ENCODE measurements at regions not wholly inside any gene's neighbourhood (a gene's known extent, or its start where the extent isn't known, plus 50 kb on each side); places are given as distances from the start of the nearest gene placed in this dataset.
"Not testable (repeated sequence)": the region's sequence is repeated elsewhere in the genome, so short reads cannot be mapped to it uniquely, and the experiment has no call there.

DNA sequence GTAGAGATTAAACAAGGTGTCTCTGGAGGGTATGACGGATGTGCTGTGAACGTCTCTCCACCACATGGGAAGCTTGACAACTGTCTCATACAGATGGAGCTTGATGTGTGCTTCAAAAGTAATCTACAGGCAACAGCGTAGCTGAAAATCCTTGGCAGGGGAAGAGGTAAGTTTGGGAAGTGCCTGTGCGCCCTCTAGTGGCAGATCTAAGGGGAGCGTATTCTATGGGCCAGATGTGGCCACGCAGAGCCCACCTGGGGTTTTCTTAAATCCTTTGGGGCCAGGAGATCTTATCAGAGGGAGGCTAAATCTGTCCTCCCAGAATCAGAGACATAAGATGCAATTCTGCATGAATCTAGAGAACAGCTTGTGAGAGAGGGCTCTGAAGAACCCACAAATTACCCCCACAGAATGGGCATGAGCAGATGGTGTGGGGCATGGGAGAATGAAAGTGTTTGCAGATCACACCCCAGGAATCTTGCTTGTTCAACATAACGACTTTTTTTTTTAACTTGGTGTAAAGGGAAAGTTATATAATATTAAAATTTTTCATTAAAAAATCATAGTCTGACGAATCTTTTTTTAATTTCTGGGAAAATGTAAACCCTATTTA is 91.2 kb upstream of the MPP7 start:
- DNase-seq, result peak; percentile 36

- no peak for DNase-seq
Measured at GRCh38 chr10:28396331-28396730, 93.5 kb upstream of the MPP7 start.

DNA sequence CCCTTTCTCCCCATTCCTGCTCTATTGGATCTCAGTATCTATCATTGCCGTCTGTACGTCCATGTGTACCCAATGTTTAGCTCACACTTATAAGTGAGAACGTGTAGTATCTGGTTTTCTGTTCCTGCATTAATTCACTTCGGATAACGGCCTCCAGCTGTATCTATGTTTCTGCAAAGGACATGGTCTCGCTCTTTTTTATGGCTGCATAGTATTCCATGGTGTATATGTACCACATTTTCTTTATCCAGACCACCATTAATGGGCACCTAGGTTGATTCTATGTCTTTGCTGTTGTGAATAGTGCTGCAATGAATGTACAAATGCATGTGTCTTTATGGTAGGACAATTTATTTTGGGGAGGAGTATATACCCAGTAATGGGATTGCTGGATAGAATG is 94.4 kb upstream of the MPP7 start:
- no peak for DNase-seq

DNA sequence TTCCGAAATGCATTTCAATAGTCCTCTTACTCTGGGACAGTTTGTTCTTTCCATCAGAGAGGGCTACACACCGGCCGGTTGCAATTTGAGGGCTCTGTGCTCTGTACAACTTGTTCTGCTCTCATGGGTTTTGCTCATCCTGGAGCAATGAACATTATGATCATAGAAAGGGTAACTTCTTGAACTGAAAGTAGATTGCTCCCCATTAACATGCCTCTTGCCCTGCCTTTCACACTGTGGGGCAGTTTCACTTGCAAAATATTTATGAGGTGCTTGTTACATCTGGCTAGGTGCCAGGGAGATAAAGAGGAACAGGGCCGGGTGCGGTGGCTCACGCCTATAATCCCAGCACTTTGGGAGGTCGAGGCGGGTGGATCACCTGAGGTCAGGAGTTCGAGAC is 97.3 kb upstream of the MPP7 start:
- no peak for DNase-seq

- no peak for DNase-seq
Measured at GRCh38 chr10:28400681-28401080, 97.8 kb upstream of the MPP7 start.

DNA sequence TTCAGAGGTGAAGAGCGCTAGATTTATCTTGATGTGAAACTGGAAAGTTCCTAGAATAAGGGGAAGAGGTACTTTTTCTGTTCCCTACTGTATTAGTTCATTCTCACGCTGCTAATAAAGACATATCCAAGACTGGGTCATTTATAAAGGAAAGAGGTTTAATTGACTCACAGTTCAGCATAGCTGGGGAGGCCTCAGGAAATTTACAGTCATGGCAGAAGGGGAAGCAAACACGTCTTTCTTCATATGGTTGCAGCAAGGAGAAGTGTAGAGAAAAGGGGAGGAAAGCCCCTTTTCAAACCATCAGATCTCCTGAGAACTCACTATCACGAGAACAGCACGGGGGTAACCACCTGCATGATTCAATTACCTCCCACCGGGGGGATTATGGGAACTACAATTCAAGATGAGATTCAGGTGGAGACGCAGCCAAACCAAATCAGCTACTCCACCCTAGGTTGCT is 99.8 kb upstream of the MPP7 start:
- not testable (repeated sequence) for DNase-seq

GRCh38 chr10:28403090-28403489 is 100.2 kb upstream of the MPP7 start:
- DNase-seq, result no peak

DNA sequence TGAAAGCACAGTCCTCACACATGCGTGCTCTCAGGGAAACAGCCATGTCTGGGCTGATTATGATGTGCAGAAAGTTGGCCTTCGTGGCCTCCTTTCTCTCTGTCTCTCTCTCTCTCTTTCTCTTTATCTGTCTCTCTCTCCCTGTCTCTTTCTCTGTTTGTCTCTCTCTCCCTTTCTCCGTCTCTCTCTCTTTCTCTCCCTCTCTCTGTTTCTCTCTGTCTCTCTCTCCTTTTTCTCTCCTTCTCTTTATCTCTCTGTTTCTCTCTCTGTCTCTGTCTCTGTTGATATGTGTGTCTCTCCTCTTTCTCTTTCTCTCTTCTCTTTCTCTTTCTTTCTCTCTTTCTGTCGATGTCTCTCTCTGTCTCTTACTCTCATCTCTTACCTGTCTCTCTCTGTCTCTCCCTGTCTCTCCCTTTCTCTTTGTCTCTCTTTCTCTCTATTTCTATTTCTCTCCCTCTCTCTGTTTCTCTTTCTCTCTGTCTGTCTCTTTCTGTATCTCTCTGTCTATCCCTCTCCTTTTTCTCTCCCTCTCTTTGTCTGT is 105.4 kb upstream of the MPP7 start:
- DNase-seq, result no peak

DNA sequence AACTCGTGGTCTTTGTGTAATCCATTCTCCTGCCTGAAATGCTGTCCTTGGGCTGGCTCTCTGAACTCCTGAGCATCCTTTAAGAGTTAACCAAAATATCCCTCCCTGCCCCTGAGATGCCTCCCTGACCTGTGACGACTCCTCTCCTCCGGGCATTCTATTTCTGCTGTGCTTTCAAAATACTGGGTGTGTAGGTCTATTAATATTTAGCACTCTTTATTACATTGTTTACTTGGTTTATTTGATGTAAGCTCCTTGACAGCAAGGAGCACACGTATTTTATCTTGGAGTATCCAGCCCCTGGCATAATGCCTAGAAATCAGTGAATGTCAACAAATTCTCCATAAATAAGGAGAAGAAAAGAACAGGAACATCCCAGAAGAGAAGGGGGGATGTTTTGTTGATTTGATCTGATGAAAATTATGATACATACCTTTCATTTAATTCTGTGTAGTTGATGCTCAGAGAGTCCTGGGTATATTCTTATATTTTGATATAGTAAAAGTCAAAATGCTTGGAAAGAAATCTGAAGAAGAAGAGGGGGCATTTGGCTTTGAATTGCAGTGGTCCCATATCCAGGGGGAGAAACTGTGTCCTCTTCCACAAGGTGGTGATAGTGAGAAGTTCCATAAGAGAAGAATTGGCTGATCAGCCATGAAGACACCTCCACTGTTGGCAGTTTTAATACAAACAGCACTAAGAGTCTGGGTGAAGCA is 107.7 kb upstream of the MPP7 start:
- DNase-seq, result no peak

GRCh38 chr10:28411136-28411460 is 108.2 kb upstream of the MPP7 start:
- no peak for DNase-seq

- no peak for DNase-seq
Measured at GRCh38 chr10:28411648-28412047, 108.8 kb upstream of the MPP7 start.

GRCh38 chr10:28418069-28418468 is 114.8 kb upstream of the WAC start:
- no peak for DNase-seq

DNA sequence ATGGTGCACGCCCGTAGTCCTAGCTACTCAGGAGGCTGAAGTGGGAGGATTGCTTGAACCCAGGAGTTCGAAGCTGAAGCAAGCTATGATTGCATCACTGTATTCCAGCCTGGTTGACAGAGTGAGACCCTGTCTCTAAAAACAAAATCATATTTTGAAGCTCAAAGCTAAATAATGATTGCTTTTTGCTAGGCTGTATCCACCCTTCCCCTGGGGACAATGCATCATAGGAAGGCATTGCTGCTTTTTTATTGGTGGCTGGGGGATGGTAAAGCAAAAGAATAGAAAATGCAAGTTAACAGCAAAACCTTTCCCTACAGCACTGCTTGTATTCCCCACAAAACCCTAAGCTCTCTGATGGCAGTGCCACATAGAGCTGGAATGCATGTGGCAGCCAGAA is 107.5 kb upstream of the WAC start:
- DNase-seq, result no peak

- DNase-seq, result no peak
Measured at GRCh38 chr10:28426392-28427159, 106.3 kb upstream of the WAC start.

GRCh38 chr10:28427376-28427775 is 105.5 kb upstream of the WAC start:
- no peak for DNase-seq

GRCh38 chr10:28429045-28429444 is 103.9 kb upstream of the WAC start:
- no peak for DNase-seq

DNA sequence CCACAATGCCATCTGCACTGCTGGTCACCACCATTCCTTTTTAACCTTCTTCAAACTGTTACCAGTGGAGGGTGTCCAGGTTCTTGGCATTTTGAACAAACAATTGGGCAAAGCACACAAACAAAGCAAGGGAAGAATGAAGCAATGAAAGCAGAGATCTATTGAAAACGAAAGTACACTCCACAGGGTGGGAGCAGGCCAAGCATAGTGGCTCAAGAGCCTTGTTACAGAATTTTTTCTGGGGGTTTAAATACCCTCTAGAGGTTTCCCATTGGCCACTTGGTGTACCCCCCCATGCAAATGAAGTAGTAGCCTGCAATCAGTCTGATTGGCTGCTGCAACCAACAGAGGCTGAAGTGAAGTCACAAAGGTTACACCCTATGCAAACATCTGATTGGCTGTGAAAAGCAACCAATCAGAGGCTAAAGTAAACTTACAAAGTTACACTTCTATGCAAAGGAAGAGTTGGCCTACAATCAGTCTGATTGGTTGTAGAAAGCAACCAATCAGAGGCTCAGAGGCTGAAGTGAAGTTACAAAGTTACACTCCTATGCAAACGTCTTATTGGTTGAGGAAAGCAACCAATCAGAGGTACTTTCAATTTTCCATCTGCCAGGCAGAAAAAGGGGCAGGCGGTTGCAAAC is 103.2 kb upstream of the WAC start:
- no peak for DNase-seq

- DNase-seq, result no peak
Measured at GRCh38 chr10:28431139-28431538, 101.8 kb upstream of the WAC start.

- DNase-seq, result no peak
Measured at GRCh38 chr10:28432210-28432676, 100.7 kb upstream of the WAC start.

DNA sequence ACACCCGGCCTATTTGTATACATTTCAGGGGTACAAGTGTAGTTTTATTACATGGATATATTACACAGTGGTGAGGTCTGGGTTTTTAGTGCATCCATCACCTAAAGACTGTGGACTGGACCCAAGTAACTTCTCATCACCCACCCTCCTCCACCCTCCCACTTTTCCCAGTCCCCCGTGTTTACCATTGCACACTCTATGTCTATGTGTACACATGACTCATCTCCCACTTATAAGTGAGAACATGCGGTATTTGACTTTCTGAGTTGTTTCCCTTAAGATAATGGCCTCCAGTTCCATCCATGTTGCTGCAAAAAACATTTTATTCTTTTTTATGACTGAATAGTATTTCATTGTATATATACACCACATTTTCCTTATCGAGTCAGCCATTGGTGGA is 98.9 kb upstream of the WAC start:
- no peak for DNase-seq

DNA sequence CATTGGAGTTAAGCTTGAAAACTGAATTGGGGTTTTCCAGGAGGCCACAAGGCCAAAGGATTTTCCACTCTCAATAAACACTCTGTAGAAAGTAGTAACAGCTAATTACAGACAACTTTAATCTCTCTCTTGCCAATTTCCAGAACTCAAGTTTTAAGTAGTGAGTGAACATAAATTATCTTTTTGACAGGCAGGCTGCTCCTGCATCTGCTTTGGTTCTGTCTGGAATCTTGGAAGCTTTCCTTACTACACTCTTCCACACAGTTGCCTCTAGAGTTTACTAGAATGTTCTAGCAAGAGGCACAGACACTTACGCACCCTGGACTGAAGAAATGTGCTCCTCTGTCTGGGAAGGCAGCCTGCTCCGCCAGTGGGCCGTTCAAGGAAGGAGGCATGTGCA is 90.5 kb upstream of the WAC start:
- DNase-seq, result no peak

- DNase-seq, result no peak
Measured at GRCh38 chr10:28444031-28444430, 88.9 kb upstream of the WAC start.

DNA sequence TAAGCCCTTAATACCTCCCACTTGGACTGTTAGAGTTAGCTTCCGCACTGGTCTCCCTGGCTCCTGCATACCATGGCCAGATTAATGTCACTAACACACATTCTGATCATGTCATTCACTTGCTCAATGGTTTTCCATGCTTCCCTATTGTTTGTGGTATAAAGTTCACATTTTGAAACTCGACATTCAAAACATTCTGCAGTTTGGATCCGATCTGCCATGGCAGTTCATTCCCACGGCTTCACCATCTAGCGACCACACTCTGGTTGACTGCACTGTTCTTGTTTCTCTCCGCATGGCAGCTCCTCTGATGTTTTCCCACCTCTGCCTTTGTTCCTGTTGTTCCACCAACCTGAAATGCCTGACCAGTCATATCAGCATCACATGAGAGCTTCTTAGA is 87.4 kb upstream of the WAC start:
- no peak for DNase-seq

Data from activated effector memory CD4-positive, alpha-beta T cell treated with Interleukin-2 at 50 U/mL for 16 hours (primary cell).